ENCODE measurements at regions not wholly inside any gene's neighbourhood (a gene's known extent, or its start where the extent isn't known, plus 50 kb on each side); places are given as distances from the start of the nearest gene placed in this dataset.
"Not testable (repeated sequence)": the region's sequence is repeated elsewhere in the genome, so short reads cannot be mapped to it uniquely, and the experiment has no call there.

- Histone ChIP-seq H3F3A (ENCODE audit: low read depth) (no peaks in the 10 kb centered on the region), H3K79me2 (ENCODE audit: low read depth) (no peaks in the 10 kb centered on the region), H3K27me3 (no peaks in the 10 kb centered on the region), H3K4me2 (no peak overlapping the region), H3K27ac (no peak overlapping the region), H3K9me3 (ENCODE audit: low read depth) (no peaks in the 10 kb centered on the region), H4K20me1 (ENCODE audit: low read depth) (no peaks in the 10 kb centered on the region), H3K36me3 (no peaks in the 10 kb centered on the region), H2AFZ (replicated peaks) (no peak overlapping the region), H3K4me1 (peaks cover 9% of the 10 kb centered on the region), H3K9ac (no peak overlapping the region), H3K4me3 (no peak overlapping the region)
- Mint-ChIP-seq H3K27me3 (ENCODE audit: insufficient read depth, low read depth) (no peaks in the 10 kb centered on the region), H3K4me3 (no peak overlapping the region), H3K9me3 (no peaks in the 10 kb centered on the region), H3K36me3 (no peaks in the 10 kb centered on the region), H3K27ac (no peak overlapping the region), H3K4me1 (peaks cover 7% of the 10 kb centered on the region)
- no peak for DNase-seq (ENCODE audit: low spot score)
- TF ChIP-seq EZH2phosphoT487 (IDR thresholded peaks at IDR 0.05): no peak
- no peak for TF ChIP-seq EZH2 (IDR thresholded peaks at IDR 0.05)
- TF ChIP-seq CTCF (IDR thresholded peaks at IDR 0.05): no peak
Measured at GRCh38 chr5:57738787-57739186, 256.2 kb upstream of the ACTBL2 start.

DNA sequence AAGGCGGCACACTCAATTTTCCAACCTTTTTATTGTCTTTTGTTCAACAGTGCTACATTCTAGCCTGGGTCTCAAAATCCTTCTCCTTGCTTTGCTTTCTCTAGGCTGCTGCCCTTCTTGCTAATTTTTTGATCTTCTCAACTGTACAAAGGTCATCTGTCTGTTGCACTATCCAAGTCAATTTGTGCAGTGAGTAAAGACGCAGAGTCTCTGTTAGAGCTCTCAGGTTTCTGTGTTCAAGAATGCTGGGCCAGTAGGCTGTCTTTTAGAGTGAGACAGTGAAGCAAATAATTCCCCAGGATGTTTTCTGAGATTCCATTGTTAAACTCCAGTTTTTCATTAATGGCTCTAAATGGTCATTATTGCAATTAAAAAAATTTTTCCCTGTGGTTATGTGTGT is 255.7 kb upstream of the ACTBL2 start:
- no peaks in the 10 kb centered on the region for H3K9me3 Mint-ChIP-seq
- Histone ChIP-seq H3K27ac (no peak overlapping the region), H3K9me3 (ENCODE audit: low read depth) (no peaks in the 10 kb centered on the region), H3K27me3 (no peaks in the 10 kb centered on the region), H3K9ac (no peak overlapping the region), H3K79me2 (ENCODE audit: low read depth) (no peaks in the 10 kb centered on the region), H3K4me2 (no peak overlapping the region), H2AFZ (replicated peaks) (peak overlapping the region; percentile 11), H3K4me3 (no peak overlapping the region), H3F3A (ENCODE audit: low read depth) (no peaks in the 10 kb centered on the region), H4K20me1 (ENCODE audit: low read depth) (no peaks in the 10 kb centered on the region), H3K36me3 (no peaks in the 10 kb centered on the region), H3K4me1 (peaks cover 9% of the 10 kb centered on the region)
- peaks cover 7% of the 10 kb centered on the region for H3K4me1 Mint-ChIP-seq
- no peak for TF ChIP-seq EZH2phosphoT487 (IDR thresholded peaks at IDR 0.05)
- TF ChIP-seq EZH2 (IDR thresholded peaks at IDR 0.05): no peak
- TF ChIP-seq CTCF (IDR thresholded peaks at IDR 0.05): no peak
- H3K27ac Mint-ChIP-seq: no peak overlapping the region
- no peaks in the 10 kb centered on the region for H3K36me3 Mint-ChIP-seq
- no peak overlapping the region for H3K4me3 Mint-ChIP-seq
- peak; percentile 7 for DNase-seq (ENCODE audit: low spot score)
- H3K27me3 Mint-ChIP-seq (ENCODE audit: insufficient read depth, low read depth): no peaks in the 10 kb centered on the region

- H3K9ac ChIP-seq: no peak overlapping the region
Measured at GRCh38 chr5:57736716-57737115, 254.1 kb upstream of the ACTBL2 start.

DNA sequence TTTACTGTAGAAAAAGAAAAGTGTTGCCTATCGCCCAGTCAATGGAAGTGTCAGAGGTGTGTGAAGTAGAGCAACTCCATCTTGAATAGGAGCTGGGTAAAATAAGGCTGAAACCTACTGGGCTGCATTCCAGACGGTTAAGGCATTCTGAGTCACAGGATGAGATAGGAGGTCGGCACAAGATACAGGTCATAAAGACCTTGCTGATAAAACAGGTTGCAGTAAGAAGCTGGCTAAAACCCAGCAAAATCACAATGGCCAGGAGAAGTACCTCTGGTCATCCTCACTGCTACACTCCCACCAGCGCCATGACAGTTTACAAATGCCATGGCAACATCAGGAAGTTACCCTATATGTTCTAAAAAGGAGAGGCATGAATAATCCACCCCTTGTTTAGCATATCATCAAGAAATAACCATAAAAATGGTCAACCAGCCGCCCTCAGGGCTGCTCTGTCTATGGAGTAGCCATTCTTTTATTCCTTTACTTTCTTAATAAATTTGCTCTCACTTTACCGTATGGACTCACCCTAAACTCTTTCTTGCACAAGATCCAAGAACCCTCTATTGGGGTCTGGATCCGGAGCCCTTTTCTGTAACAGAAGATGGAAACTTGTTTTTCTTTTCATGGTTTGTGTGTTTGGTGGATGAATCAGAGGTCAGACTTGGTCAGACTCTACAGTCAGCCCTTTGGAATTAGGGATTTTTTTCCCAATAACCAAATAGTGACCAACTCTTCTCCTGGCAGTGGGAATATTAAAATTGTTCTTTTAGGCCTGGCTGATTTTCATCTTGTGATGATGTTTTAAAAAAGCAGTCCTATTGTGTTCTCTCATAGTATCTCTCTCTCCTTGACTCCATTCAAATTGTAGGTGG is 252.9 kb upstream of the ACTBL2 start:
- not testable (repeated sequence) for H3K9me3 Mint-ChIP-seq; DNase-seq (ENCODE audit: low spot score); H3K9ac ChIP-seq; H3K4me1 ChIP-seq; H3K27ac Mint-ChIP-seq; H3K27ac ChIP-seq; H3F3A ChIP-seq (ENCODE audit: low read depth); H3K4me3 Mint-ChIP-seq; H3K9me3 ChIP-seq (ENCODE audit: low read depth); H3K27me3 Mint-ChIP-seq (ENCODE audit: insufficient read depth, low read depth); H3K4me2 ChIP-seq; H3K27me3 ChIP-seq; H3K36me3 ChIP-seq; H2AFZ ChIP-seq (replicated peaks); H3K79me2 ChIP-seq (ENCODE audit: low read depth); H3K36me3 Mint-ChIP-seq; H3K4me3 ChIP-seq; H4K20me1 ChIP-seq (ENCODE audit: low read depth); H3K4me1 Mint-ChIP-seq

More at GRCh38 chr5:57736716-57737115, 254.1 kb upstream of the ACTBL2 start:
- no peak for DNase-seq (ENCODE audit: low spot score)
- H3K36me3 Mint-ChIP-seq: no peaks in the 10 kb centered on the region
- no peaks in the 10 kb centered on the region for H3K36me3 ChIP-seq
- no peaks in the 10 kb centered on the region for H3K27me3 ChIP-seq
- H3F3A ChIP-seq (ENCODE audit: low read depth): no peaks in the 10 kb centered on the region
- no peak overlapping the region for H3K27ac ChIP-seq
- H3K27ac Mint-ChIP-seq: no peak overlapping the region
- no peaks in the 10 kb centered on the region for H3K79me2 ChIP-seq (ENCODE audit: low read depth)
- no peak overlapping the region for H3K4me2 ChIP-seq
- H4K20me1 ChIP-seq (ENCODE audit: low read depth): no peaks in the 10 kb centered on the region
- H3K27me3 Mint-ChIP-seq (ENCODE audit: insufficient read depth, low read depth): no peaks in the 10 kb centered on the region
- no peak overlapping the region for H3K4me3 ChIP-seq
- no peaks in the 10 kb centered on the region for H3K9me3 ChIP-seq (ENCODE audit: low read depth)
- H3K9me3 Mint-ChIP-seq: no peaks in the 10 kb centered on the region
- TF ChIP-seq EZH2phosphoT487 (IDR thresholded peaks at IDR 0.05): no peak
- peaks cover 9% of the 10 kb centered on the region for H3K4me1 ChIP-seq
- peak overlapping the region; percentile 66 for H2AFZ ChIP-seq (replicated peaks)
- H3K4me3 Mint-ChIP-seq: no peak overlapping the region
- peaks cover 7% of the 10 kb centered on the region for H3K4me1 Mint-ChIP-seq
